ENCODE measurements at regions not wholly inside any gene's neighbourhood (a gene's known extent, or its start where the extent isn't known, plus 50 kb on each side); places are given as distances from the start of the nearest gene placed in this dataset.
"Not testable (repeated sequence)": the region's sequence is repeated elsewhere in the genome, so short reads cannot be mapped to it uniquely, and the experiment has no call there.

DNA sequence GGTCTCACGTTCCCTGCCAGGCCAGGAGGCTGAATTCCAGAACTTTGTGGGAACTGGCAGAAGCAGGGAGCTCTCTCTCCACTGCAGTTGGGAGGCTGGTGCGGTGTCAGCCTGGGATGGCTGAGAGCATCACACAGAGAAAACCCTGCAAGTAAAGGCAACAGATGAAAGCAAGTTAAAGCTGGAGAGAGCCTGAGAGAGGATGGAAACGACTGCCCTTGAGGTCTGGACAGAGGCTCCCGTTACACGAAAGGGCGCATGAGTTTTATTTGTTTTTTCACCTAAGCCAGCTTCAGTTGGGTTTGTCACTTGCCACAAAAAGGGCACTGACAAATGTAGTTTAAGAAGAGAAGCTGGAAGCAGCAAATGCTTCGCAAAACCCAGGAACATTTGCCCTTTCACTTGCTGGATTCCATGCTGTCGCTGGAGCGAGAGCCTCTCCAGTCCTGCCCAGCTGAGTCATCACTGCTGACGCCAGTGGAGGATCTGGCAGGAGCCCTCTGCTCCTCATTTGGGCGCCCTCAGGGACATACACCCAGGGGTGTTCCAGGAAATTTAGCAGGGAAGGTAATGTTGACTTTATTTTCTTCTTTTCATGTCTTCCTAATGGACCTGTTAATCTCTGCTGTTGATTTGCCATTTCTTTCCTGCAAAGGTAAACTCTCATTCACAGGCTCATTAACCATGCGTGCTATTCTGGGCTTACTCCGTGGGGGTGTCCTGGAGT is 308.8 kb upstream of the SFSWAP start:
- not testable (repeated sequence) for TF ChIP-seq CTCF, EP300 (IDR thresholded peaks at IDR 0.05)

Measured in suprapubic skin (tissue), 3 donors.